ENCODE measurements at regions not wholly inside any gene's neighbourhood (a gene's known extent, or its start where the extent isn't known, plus 50 kb on each side); places are given as distances from the start of the nearest gene placed in this dataset.

GRCh38 chr3:105170423-105170822 is 196.3 kb upstream of the ALCAM start:
- DNase-seq = no peak
- no peak overlapping the region for H3K4me3 ChIP-seq (ENCODE audit: low read length in 2 of 2)
- CTCF ChIA-PET (ENCODE audit: partially characterized antibody) = no interaction called here
- no peaks in the 10 kb centered on the region for H3K27me3 ChIP-seq (ENCODE audit: insufficient read depth, low read length)
- POLR2A ChIA-PET (ENCODE audit: partially characterized antibody) = no interaction called here
- Mint-ChIP-seq H3K4me3 (no peak overlapping the region), H3K27ac (no peak overlapping the region), H3K27me3 (no peaks in the 10 kb centered on the region), H3K9me3 (peaks cover 0 to 1% (median 0%) of the 10 kb centered on the region in 8 donors), H3K4me1 (no peaks in the 10 kb centered on the region), H3K36me3 (no peaks in the 10 kb centered on the region)
- no peaks in the 10 kb centered on the region for H3K9me3 ChIP-seq (ENCODE audit: control insufficient read depth in 1 of 2, low read length in 2 of 2)
- no peak overlapping the region for H3K27ac ChIP-seq (ENCODE audit: low read depth, low read length)
- H3K4me1 ChIP-seq (ENCODE audit: insufficient read depth, low read length) = no peaks in the 10 kb centered on the region
- intact Hi-C loops (cut with micrococcal nuclease) = no loop called here
- H3K36me3 ChIP-seq (ENCODE audit: insufficient read depth, low read length) = no peaks in the 10 kb centered on the region

GRCh38 chr3:105174017-105174615 is 192.6 kb upstream of the ALCAM start:
- no peak overlapping the region for H3K27ac Mint-ChIP-seq
- ChIA-PET POLR2A (ENCODE audit: partially characterized antibody) (no interaction called here), CTCF (ENCODE audit: partially characterized antibody) (no interaction called here)
- Histone ChIP-seq H3K36me3 (ENCODE audit: insufficient read depth, low read length) (no peaks in the 10 kb centered on the region), H3K4me3 (ENCODE audit: low read length in 2 of 2) (no peak overlapping the region), H3K27ac (ENCODE audit: low read depth, low read length) (no peak overlapping the region), H3K9me3 (ENCODE audit: control insufficient read depth in 1 of 2, low read length in 2 of 2) (no peaks in the 10 kb centered on the region), H3K4me1 (ENCODE audit: insufficient read depth, low read length) (no peaks in the 10 kb centered on the region), H3K27me3 (ENCODE audit: insufficient read depth, low read length) (no peaks in the 10 kb centered on the region)
- H3K27me3 Mint-ChIP-seq = no peaks in the 10 kb centered on the region
- DNase-seq = no peak
- H3K4me1 Mint-ChIP-seq = no peaks in the 10 kb centered on the region
- intact Hi-C loops (cut with micrococcal nuclease) = no loop called here
- no peaks in the 10 kb centered on the region for H3K9me3 Mint-ChIP-seq
- no peaks in the 10 kb centered on the region for H3K36me3 Mint-ChIP-seq
- H3K4me3 Mint-ChIP-seq = no peak overlapping the region

GRCh38 chr3:105177576-105177975 is 189.1 kb upstream of the ALCAM start:
- intact Hi-C loops (cut with micrococcal nuclease) = no loop called here
- CTCF ChIA-PET (ENCODE audit: partially characterized antibody) = no interaction called here
- POLR2A ChIA-PET (ENCODE audit: partially characterized antibody) = no interaction called here

GRCh38 chr3:105187344-105187743 is 179.4 kb upstream of the ALCAM start:
- Mint-ChIP-seq H3K27ac (no peak overlapping the region), H3K9me3 (peaks cover 0 to 11% (median 0%) of the 10 kb centered on the region in 8 donors), H3K4me1 (no peaks in the 10 kb centered on the region), H3K4me3 (no peak overlapping the region), H3K27me3 (no peaks in the 10 kb centered on the region), H3K36me3 (no peaks in the 10 kb centered on the region)
- H3K9me3 ChIP-seq (ENCODE audit: control insufficient read depth in 1 of 2, low read length in 2 of 2) = no peaks in the 10 kb centered on the region
- no peaks in the 10 kb centered on the region for H3K36me3 ChIP-seq (ENCODE audit: insufficient read depth, low read length)
- no peaks in the 10 kb centered on the region for H3K27me3 ChIP-seq (ENCODE audit: insufficient read depth, low read length)
- CTCF ChIA-PET (ENCODE audit: partially characterized antibody) = no interaction called here
- intact Hi-C loops (cut with micrococcal nuclease) = no loop called here
- H3K27ac ChIP-seq (ENCODE audit: low read depth, low read length) = no peak overlapping the region
- no peaks in the 10 kb centered on the region for H3K4me1 ChIP-seq (ENCODE audit: insufficient read depth, low read length)
- DNase-seq = no peak
- H3K4me3 ChIP-seq (ENCODE audit: low read length in 2 of 2) = no peak overlapping the region
- POLR2A ChIA-PET (ENCODE audit: partially characterized antibody) = no interaction called here

More at GRCh38 chr3:105177576-105177975, 189.1 kb upstream of the ALCAM start:
- H3K27ac Mint-ChIP-seq = no peak overlapping the region
- Histone ChIP-seq H3K27me3 (ENCODE audit: insufficient read depth, low read length) (no peaks in the 10 kb centered on the region), H3K4me1 (ENCODE audit: insufficient read depth, low read length) (no peaks in the 10 kb centered on the region), H3K27ac (ENCODE audit: low read depth, low read length) (no peak overlapping the region), H3K9me3 (ENCODE audit: control insufficient read depth in 1 of 2, low read length in 2 of 2) (no peaks in the 10 kb centered on the region), H3K36me3 (ENCODE audit: insufficient read depth, low read length) (no peaks in the 10 kb centered on the region), H3K4me3 (ENCODE audit: low read length in 2 of 2) (no peak overlapping the region)
- H3K27me3 Mint-ChIP-seq = no peaks in the 10 kb centered on the region
- no peak overlapping the region for H3K4me3 Mint-ChIP-seq
- no peaks in the 10 kb centered on the region for H3K36me3 Mint-ChIP-seq
- no peaks in the 10 kb centered on the region for H3K4me1 Mint-ChIP-seq
- no peak for DNase-seq
- H3K9me3 Mint-ChIP-seq = no peaks in the 10 kb centered on the region

GRCh38 chr3:105195260-105195659 is 171.4 kb upstream of the ALCAM start:
- H3K9me3 Mint-ChIP-seq = peaks cover 0 to 10% (median 3%) of the 10 kb centered on the region in 8 donors
- H3K27me3 ChIP-seq (ENCODE audit: insufficient read depth, low read length) = no peaks in the 10 kb centered on the region
- DNase-seq = no peak
- H3K27ac Mint-ChIP-seq = no peak overlapping the region
- no peak overlapping the region for H3K27ac ChIP-seq (ENCODE audit: low read depth, low read length)
- H3K27me3 Mint-ChIP-seq = peaks cover 0 to 2% of the 10 kb centered on the region in 2 donors
- H3K4me3 ChIP-seq (ENCODE audit: low read length in 2 of 2) = no peak overlapping the region
- no peaks in the 10 kb centered on the region for H3K9me3 ChIP-seq (ENCODE audit: control insufficient read depth in 1 of 2, low read length in 2 of 2)
- no peak overlapping the region for H3K4me3 Mint-ChIP-seq
- ChIA-PET CTCF (ENCODE audit: partially characterized antibody) (no interaction called here), POLR2A (ENCODE audit: partially characterized antibody) (no interaction called here)
- intact Hi-C loops (cut with micrococcal nuclease) = no loop called here
- no peaks in the 10 kb centered on the region for H3K4me1 Mint-ChIP-seq
- no peaks in the 10 kb centered on the region for H3K36me3 ChIP-seq (ENCODE audit: insufficient read depth, low read length)
- H3K36me3 Mint-ChIP-seq = no peaks in the 10 kb centered on the region
- H3K4me1 ChIP-seq (ENCODE audit: insufficient read depth, low read length) = no peaks in the 10 kb centered on the region

GRCh38 chr3:105197863-105198262 is 168.8 kb upstream of the ALCAM start:
- H3K4me3 ChIP-seq (ENCODE audit: low read length in 2 of 2) = no peak overlapping the region
- Mint-ChIP-seq H3K4me1 (no peaks in the 10 kb centered on the region), H3K27ac (no peak overlapping the region), H3K36me3 (no peaks in the 10 kb centered on the region), H3K27me3 (peaks cover 0 to 2% of the 10 kb centered on the region in 2 donors), H3K9me3 (peaks cover 0 to 9% (median under 1%) of the 10 kb centered on the region in 8 donors), H3K4me3 (no peak overlapping the region)
- no peaks in the 10 kb centered on the region for H3K9me3 ChIP-seq (ENCODE audit: control insufficient read depth in 1 of 2, low read length in 2 of 2)
- no peaks in the 10 kb centered on the region for H3K27me3 ChIP-seq (ENCODE audit: insufficient read depth, low read length)
- ChIA-PET CTCF (ENCODE audit: partially characterized antibody) (no interaction called here), POLR2A (ENCODE audit: partially characterized antibody) (no interaction called here)
- no peaks in the 10 kb centered on the region for H3K36me3 ChIP-seq (ENCODE audit: insufficient read depth, low read length)
- H3K4me1 ChIP-seq (ENCODE audit: insufficient read depth, low read length) = no peaks in the 10 kb centered on the region
- H3K27ac ChIP-seq (ENCODE audit: low read depth, low read length) = no peak overlapping the region
- intact Hi-C loops (cut with micrococcal nuclease) = no loop called here
- DNase-seq = no peak

GRCh38 chr3:105199217-105199616 is 167.5 kb upstream of the ALCAM start:
- H3K9me3 Mint-ChIP-seq = peaks cover 0 to 9% (median 0%) of the 10 kb centered on the region in 8 donors
- Histone ChIP-seq H3K4me3 (ENCODE audit: low read length in 2 of 2) (no peak overlapping the region), H3K27ac (ENCODE audit: low read depth, low read length) (no peak overlapping the region), H3K36me3 (ENCODE audit: insufficient read depth, low read length) (no peaks in the 10 kb centered on the region), H3K4me1 (ENCODE audit: insufficient read depth, low read length) (no peaks in the 10 kb centered on the region), H3K9me3 (ENCODE audit: control insufficient read depth in 1 of 2, low read length in 2 of 2) (no peaks in the 10 kb centered on the region), H3K27me3 (ENCODE audit: insufficient read depth, low read length) (no peaks in the 10 kb centered on the region)
- ChIA-PET POLR2A (ENCODE audit: partially characterized antibody) (no interaction called here), CTCF (ENCODE audit: partially characterized antibody) (no interaction called here)
- DNase-seq = no peak
- intact Hi-C loops (cut with micrococcal nuclease) = no loop called here
- H3K4me3 Mint-ChIP-seq = no peak overlapping the region
- no peaks in the 10 kb centered on the region for H3K36me3 Mint-ChIP-seq
- no peak overlapping the region for H3K27ac Mint-ChIP-seq
- peaks cover 0 to 2% of the 10 kb centered on the region in 2 donors for H3K27me3 Mint-ChIP-seq
- no peaks in the 10 kb centered on the region for H3K4me1 Mint-ChIP-seq

GRCh38 chr3:105210141-105210540 is 156.6 kb upstream of the ALCAM start:
- intact Hi-C loops (cut with micrococcal nuclease) = no loop called here
- Mint-ChIP-seq H3K36me3 (no peaks in the 10 kb centered on the region), H3K27ac (no peak overlapping the region), H3K4me3 (no peak overlapping the region), H3K4me1 (no peaks in the 10 kb centered on the region), H3K9me3 (no peaks in the 10 kb centered on the region), H3K27me3 (peaks cover 1 to 5% of the 10 kb centered on the region in 2 donors)
- CTCF ChIA-PET (ENCODE audit: partially characterized antibody) = no interaction called here
- H3K27ac ChIP-seq (ENCODE audit: low read depth, low read length) = no peak overlapping the region
- no peaks in the 10 kb centered on the region for H3K4me1 ChIP-seq (ENCODE audit: insufficient read depth, low read length)
- no peak overlapping the region for H3K4me3 ChIP-seq (ENCODE audit: low read length in 2 of 2)
- H3K36me3 ChIP-seq (ENCODE audit: insufficient read depth, low read length) = no peaks in the 10 kb centered on the region
- no peak for DNase-seq
- H3K27me3 ChIP-seq (ENCODE audit: insufficient read depth, low read length) = no peaks in the 10 kb centered on the region
- POLR2A ChIA-PET (ENCODE audit: partially characterized antibody) = no interaction called here
- no peaks in the 10 kb centered on the region for H3K9me3 ChIP-seq (ENCODE audit: control insufficient read depth in 1 of 2, low read length in 2 of 2)
